Activated naive CD8-positive, alpha-beta T cell treated with anti-CD3 and anti-CD28 coated beads, Interleukin-2, amount 50 U/mL, for 24 hours (primary cell): ENCODE measurements at regions not wholly inside any gene's neighbourhood (a gene's known extent, or its start where the extent isn't known, plus 50 kb on each side); places are given as distances from the start of the nearest gene placed in this dataset.
A peak's percentile ranks its signal among the peaks of the same experiment; 100 is the strongest.

Source experiments
- ATAC-seq: fragments of 150-1000 bp; cut with Tn5 transposase; one replicate; pipeline ENCODE4 v1.10.0; 2021
- DNase-seq: peaks from one replicate; pipeline ENCODE4 v3.0.0; 2021
- H3K27ac Mint-ChIP-seq: one replicate; pipeline ENCODE4 v1.8.0; 2021; ENCODE audit warnings: mild to moderate bottlenecking, mixed read lengths
- H3K27me3 Mint-ChIP-seq: one replicate; pipeline ENCODE4 v1.8.0; 2021; ENCODE audit warnings: mixed read lengths
- H3K36me3 Mint-ChIP-seq: one replicate; pipeline ENCODE4 v1.8.0; 2021; ENCODE audit warnings: low read depth, mixed read lengths
- H3K4me1 Mint-ChIP-seq: one replicate; pipeline ENCODE4 v1.8.0; 2021; ENCODE audit warnings: mixed read lengths
- H3K4me3 Mint-ChIP-seq: one replicate; pipeline ENCODE4 v1.8.0; 2021; ENCODE audit warnings: mild to moderate bottlenecking, moderate library complexity, mixed read lengths
- H3K9me3 Mint-ChIP-seq: one replicate; pipeline ENCODE4 v1.8.0; 2021; ENCODE audit warnings: mixed read lengths

- no peak overlapping the region for H3K27ac Mint-ChIP-seq
- DNase-seq = peak; percentile 2
- H3K36me3 Mint-ChIP-seq = no peaks in the 10 kb centered on the region
- no peaks in the 10 kb centered on the region for H3K4me1 Mint-ChIP-seq
- peaks cover 8% of the 10 kb centered on the region for H3K9me3 Mint-ChIP-seq
- H3K4me3 Mint-ChIP-seq = no peak overlapping the region
- H3K27me3 Mint-ChIP-seq = no peaks in the 10 kb centered on the region
- ATAC-seq = no peak
Observed at GRCh38 chr5:165630261-165630778, 2124.9 kb downstream of the MAT2B start.

GRCh38 chr5:165631235-165631634, 2125.8 kb downstream of the MAT2B start:
- Mint-ChIP-seq H3K27me3 (no peaks in the 10 kb centered on the region), H3K9me3 (peaks cover 8% of the 10 kb centered on the region), H3K27ac (no peak overlapping the region), H3K4me1 (no peaks in the 10 kb centered on the region), H3K36me3 (no peaks in the 10 kb centered on the region), H3K4me3 (no peak overlapping the region)
- no peak for DNase-seq
- no peak for ATAC-seq

GRCh38 chr5:165642366-165642765, 2136.9 kb downstream of the MAT2B start:
- H3K9me3 Mint-ChIP-seq = peaks cover 18% of the 10 kb centered on the region
- no peaks in the 10 kb centered on the region for H3K27me3 Mint-ChIP-seq
- DNase-seq = no peak
- H3K4me3 Mint-ChIP-seq = no peak overlapping the region
- no peaks in the 10 kb centered on the region for H3K36me3 Mint-ChIP-seq
- ATAC-seq = no peak
- H3K27ac Mint-ChIP-seq = no peak overlapping the region
- H3K4me1 Mint-ChIP-seq = no peaks in the 10 kb centered on the region

GRCh38 chr5:165665735-165666400, 2160.4 kb downstream of the MAT2B start:
- Mint-ChIP-seq H3K9me3 (peaks cover 11% of the 10 kb centered on the region), H3K27me3 (no peaks in the 10 kb centered on the region), H3K27ac (no peak overlapping the region), H3K4me3 (no peak overlapping the region), H3K36me3 (no peaks in the 10 kb centered on the region), H3K4me1 (no peaks in the 10 kb centered on the region)
- ATAC-seq (no peak), DNase-seq (no peak)

- no peak overlapping the region for H3K4me3 Mint-ChIP-seq
Observed at GRCh38 chr5:165673499-165673898, 2168.1 kb downstream of the MAT2B start.

GRCh38 chr5:165695796-165696195, 2190.4 kb downstream of the MAT2B start:
- no peaks in the 10 kb centered on the region for H3K27me3 Mint-ChIP-seq
- DNase-seq (no peak), ATAC-seq (no peak)
- H3K27ac Mint-ChIP-seq = no peak overlapping the region
- no peak overlapping the region for H3K4me3 Mint-ChIP-seq
- H3K4me1 Mint-ChIP-seq = no peaks in the 10 kb centered on the region
- peaks cover 13% of the 10 kb centered on the region for H3K9me3 Mint-ChIP-seq
- no peaks in the 10 kb centered on the region for H3K36me3 Mint-ChIP-seq

More at GRCh38 chr5:165673499-165673898, 2168.1 kb downstream of the MAT2B start:
- Mint-ChIP-seq H3K9me3 (peaks cover 18% of the 10 kb centered on the region), H3K27me3 (no peaks in the 10 kb centered on the region), H3K4me1 (no peaks in the 10 kb centered on the region), H3K27ac (no peak overlapping the region), H3K36me3 (no peaks in the 10 kb centered on the region)
- DNase-seq = no peak
- ATAC-seq = no peak

GRCh38 chr5:165705960-165706359, 2200.5 kb downstream of the MAT2B start:
- Mint-ChIP-seq H3K9me3 (peaks cover 12% of the 10 kb centered on the region), H3K27me3 (no peaks in the 10 kb centered on the region), H3K4me3 (no peak overlapping the region), H3K27ac (no peak overlapping the region), H3K4me1 (no peaks in the 10 kb centered on the region), H3K36me3 (no peaks in the 10 kb centered on the region)
- no peak for DNase-seq
- ATAC-seq = no peak

GRCh38 chr5:165712011-165712410, 2206.6 kb downstream of the MAT2B start:
- Mint-ChIP-seq H3K36me3 (no peaks in the 10 kb centered on the region), H3K27ac (no peak overlapping the region), H3K4me3 (no peak overlapping the region), H3K27me3 (no peaks in the 10 kb centered on the region), H3K4me1 (no peaks in the 10 kb centered on the region), H3K9me3 (peaks cover 5% of the 10 kb centered on the region)
- DNase-seq = no peak
- ATAC-seq = no peak

- Mint-ChIP-seq H3K4me1 (no peaks in the 10 kb centered on the region), H3K27ac (no peak overlapping the region)
- no peak for ATAC-seq
Observed at GRCh38 chr5:165714598-165714997, 2209.2 kb downstream of the MAT2B start.

GRCh38 chr5:165720901-165721300, 2215.5 kb downstream of the MAT2B start:
- no peak overlapping the region for H3K27ac Mint-ChIP-seq
- no peaks in the 10 kb centered on the region for H3K27me3 Mint-ChIP-seq
- peaks cover 4% of the 10 kb centered on the region for H3K9me3 Mint-ChIP-seq
- no peaks in the 10 kb centered on the region for H3K36me3 Mint-ChIP-seq
- no peak overlapping the region for H3K4me3 Mint-ChIP-seq
- H3K4me1 Mint-ChIP-seq = no peaks in the 10 kb centered on the region
- DNase-seq = no peak
- no peak for ATAC-seq

More at GRCh38 chr5:165714598-165714997, 2209.2 kb downstream of the MAT2B start:
- Mint-ChIP-seq H3K27me3 (no peaks in the 10 kb centered on the region), H3K4me3 (no peak overlapping the region), H3K9me3 (peaks cover 10% of the 10 kb centered on the region), H3K36me3 (no peaks in the 10 kb centered on the region)
- no peak for DNase-seq

- no peak overlapping the region for H3K4me3 Mint-ChIP-seq
- DNase-seq (no peak), ATAC-seq (no peak)
- no peaks in the 10 kb centered on the region for H3K27me3 Mint-ChIP-seq
- no peak overlapping the region for H3K27ac Mint-ChIP-seq
- H3K36me3 Mint-ChIP-seq = no peaks in the 10 kb centered on the region
- H3K4me1 Mint-ChIP-seq = no peaks in the 10 kb centered on the region
- H3K9me3 Mint-ChIP-seq = peaks cover 10% of the 10 kb centered on the region
Observed at GRCh38 chr5:165722401-165722800, 2217.0 kb downstream of the MAT2B start.

- H3K27me3 Mint-ChIP-seq = no peaks in the 10 kb centered on the region
Observed at GRCh38 chr5:165723931-165724330, 2218.5 kb downstream of the MAT2B start.

GRCh38 chr5:165728425-165728824, 2223.0 kb downstream of the MAT2B start:
- ATAC-seq = no peak
- no peak overlapping the region for H3K4me3 Mint-ChIP-seq

More at GRCh38 chr5:165723931-165724330, 2218.5 kb downstream of the MAT2B start:
- no peak for DNase-seq
- Mint-ChIP-seq H3K9me3 (peaks cover 6% of the 10 kb centered on the region), H3K4me3 (no peak overlapping the region), H3K27ac (no peak overlapping the region), H3K4me1 (no peaks in the 10 kb centered on the region), H3K36me3 (no peaks in the 10 kb centered on the region)
- ATAC-seq = no peak

GRCh38 chr5:165735388-165735787, 2230.0 kb downstream of the MAT2B start:
- Mint-ChIP-seq H3K27me3 (no peaks in the 10 kb centered on the region), H3K4me3 (no peak overlapping the region), H3K4me1 (no peaks in the 10 kb centered on the region), H3K36me3 (no peaks in the 10 kb centered on the region), H3K27ac (no peak overlapping the region), H3K9me3 (peaks cover 29% of the 10 kb centered on the region)
- ATAC-seq = no peak
- DNase-seq = no peak

More at GRCh38 chr5:165728425-165728824, 2223.0 kb downstream of the MAT2B start:
- H3K36me3 Mint-ChIP-seq = no peaks in the 10 kb centered on the region
- H3K9me3 Mint-ChIP-seq = peaks cover 18% of the 10 kb centered on the region
- H3K27me3 Mint-ChIP-seq = no peaks in the 10 kb centered on the region
- H3K4me1 Mint-ChIP-seq = no peaks in the 10 kb centered on the region
- H3K27ac Mint-ChIP-seq = no peak overlapping the region
- DNase-seq = no peak

- H3K9me3 Mint-ChIP-seq = peaks cover 21% of the 10 kb centered on the region
- no peak for DNase-seq
- H3K4me3 Mint-ChIP-seq = no peak overlapping the region
- H3K27ac Mint-ChIP-seq = no peak overlapping the region
- no peak for ATAC-seq
- H3K27me3 Mint-ChIP-seq = no peaks in the 10 kb centered on the region
- H3K36me3 Mint-ChIP-seq = no peaks in the 10 kb centered on the region
- H3K4me1 Mint-ChIP-seq = no peaks in the 10 kb centered on the region
Observed at GRCh38 chr5:165739079-165739741, 2233.8 kb downstream of the MAT2B start.
